Left renal cortex interstitium (tissue), 4 donors: ENCODE measurements at regions not wholly inside any gene's neighbourhood (a gene's known extent, or its start where the extent isn't known, plus 50 kb on each side); places are given as distances from the start of the nearest gene placed in this dataset.

Experiments used
- DNase-seq, 4 donors: peaks; one replicate each; pipeline ENCODE4 v3.0.0-alpha.2; 2013; ENCODE audit warnings: low read depth in 4 of 4, low spot score in 2 of 4, missing footprints in 1 of 4

DNA sequence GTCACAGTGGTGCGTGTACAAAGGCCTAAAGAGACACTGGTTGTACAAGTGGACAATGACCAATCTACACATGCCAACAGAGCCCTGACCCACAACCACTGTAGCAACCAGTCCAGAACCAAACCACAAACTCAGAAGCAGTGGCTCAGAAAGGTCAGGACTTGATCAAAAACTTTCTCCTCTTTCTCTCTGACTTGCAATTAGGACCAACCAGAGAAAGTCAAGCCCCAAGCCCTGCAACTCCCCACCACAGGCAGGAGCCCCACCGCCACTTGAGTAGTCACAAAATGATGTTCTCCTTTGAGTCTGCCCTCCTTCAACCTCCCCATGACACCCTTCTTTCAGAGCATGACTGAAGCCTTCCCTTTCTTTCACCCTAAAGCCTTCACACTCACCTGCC, 291.8 kb downstream of the CDH10 start:
- DNase-seq = peak in 1 of 4 donors; percentile 29

DNA sequence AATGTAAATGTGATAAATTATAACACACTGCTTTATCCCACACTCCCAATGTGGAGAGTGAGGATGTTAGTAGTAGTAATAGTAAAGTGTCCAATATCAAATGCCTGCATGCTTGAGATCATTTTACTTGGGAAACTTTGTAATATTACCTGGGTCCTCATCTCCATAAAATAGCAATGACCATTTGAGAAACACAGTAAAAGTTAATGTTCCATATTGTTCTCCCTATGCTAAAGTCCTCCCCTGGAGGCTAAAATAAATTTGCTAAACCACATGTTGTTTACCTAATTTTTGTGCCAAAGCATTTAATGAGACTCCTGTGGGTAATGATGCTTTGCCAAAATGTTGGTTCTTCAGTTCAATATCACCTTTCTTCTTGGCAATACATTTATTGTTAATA, 291.2 kb downstream of the CDH10 start:
- DNase-seq = peak in 1 of 4 donors; percentile 39

GRCh38 chr5:24363789-24364481, 280.8 kb downstream of the CDH10 start:
- DNase-seq = no peak

DNA sequence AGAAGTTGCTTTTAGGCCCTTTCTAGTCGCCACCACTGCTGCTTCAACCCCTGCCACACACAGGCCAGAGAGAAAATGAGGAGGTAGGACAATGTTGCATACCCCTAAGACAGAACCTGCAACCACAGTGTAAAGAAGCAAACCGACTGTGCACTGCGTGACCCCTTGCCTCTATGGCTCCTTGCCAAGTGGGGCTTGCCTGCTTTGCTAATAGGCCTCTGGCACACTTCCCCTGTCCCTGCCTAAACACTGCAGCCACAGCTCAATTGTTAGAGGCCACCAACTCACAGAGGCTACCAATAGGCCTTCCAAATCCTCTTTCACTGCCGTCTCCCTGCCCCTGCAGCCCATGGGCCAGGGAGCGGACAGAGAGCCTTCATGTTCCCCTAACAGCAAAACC, 280.1 kb downstream of the CDH10 start:
- no peak for DNase-seq

DNA sequence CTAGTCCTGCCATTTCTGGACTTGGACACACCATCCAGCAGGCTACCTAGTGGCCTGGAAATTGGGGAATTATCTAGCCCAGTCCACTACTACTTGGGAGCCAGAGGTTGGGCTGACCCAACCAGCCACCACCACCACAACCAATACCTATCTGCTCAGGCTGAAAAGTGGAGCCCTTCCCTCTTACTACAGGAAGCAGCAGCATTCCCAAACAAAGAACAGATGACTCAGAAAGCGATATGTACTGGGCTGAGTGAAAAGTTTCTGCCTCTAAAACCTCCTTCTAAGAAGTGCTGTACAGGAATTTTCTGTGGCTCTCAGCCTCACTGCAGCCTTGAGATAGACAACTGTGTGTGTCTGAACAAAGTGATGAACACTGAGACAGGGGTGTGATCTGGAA, 279.4 kb downstream of the CDH10 start:
- no peak for DNase-seq

DNA sequence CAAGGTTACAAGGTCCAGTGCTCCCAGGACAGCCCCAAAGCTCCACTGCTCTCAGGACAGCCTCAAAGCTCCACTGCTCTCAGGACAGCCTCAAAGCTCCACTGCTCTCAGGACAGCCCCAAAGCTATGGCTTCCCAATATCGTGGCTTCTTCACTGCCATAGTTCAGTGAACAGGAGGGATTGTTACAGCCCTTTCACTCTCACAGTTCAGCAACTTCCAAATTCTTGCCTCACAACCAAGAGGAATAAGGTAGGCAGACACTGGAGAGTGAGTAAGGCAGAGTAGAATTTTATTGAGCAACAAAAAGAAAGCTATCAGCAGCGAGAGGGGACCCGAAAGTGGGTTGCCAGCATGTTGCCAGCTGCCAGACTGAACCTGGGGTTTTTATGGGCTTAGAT, 277.6 kb downstream of the CDH10 start:
- no peak for DNase-seq

DNA sequence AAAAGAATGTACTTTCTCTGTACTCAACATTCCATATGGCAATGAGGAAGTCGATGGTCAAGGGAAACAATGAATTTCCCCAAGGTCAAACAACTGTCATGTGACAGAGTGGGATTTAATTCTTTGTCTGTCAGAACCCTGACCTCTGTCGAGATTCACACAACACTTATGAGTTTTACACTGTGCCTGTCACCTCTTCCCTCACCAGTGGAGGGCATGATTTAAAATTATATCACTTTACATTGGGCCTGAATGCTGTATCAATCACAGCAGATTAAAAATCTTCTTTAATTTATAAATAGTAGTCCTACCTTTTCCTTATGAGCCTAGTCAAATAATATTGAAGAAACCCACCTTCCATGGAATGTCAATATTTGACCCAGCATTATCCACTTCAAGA, 276.7 kb downstream of the CDH10 start:
- no peak for DNase-seq

DNA sequence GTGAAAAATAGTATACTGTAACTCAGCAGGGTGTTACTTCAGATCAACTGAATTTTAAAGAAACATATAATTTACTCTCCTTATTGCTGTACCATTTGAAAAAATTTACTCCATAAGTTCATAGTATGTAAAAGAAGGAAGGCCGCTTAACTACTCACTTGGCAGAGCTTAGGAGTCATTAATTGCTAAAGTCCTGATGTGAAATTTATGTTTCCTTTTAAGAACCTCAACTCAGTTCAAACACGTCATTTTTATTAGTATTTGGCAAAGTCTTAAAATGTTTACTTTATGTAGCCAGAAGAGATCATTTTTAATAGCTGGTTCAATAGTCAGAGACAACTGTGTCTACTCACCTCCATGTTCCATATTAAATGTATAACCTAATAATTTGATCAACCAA, 268.6 kb downstream of the CDH10 start:
- DNase-seq = no peak

DNA sequence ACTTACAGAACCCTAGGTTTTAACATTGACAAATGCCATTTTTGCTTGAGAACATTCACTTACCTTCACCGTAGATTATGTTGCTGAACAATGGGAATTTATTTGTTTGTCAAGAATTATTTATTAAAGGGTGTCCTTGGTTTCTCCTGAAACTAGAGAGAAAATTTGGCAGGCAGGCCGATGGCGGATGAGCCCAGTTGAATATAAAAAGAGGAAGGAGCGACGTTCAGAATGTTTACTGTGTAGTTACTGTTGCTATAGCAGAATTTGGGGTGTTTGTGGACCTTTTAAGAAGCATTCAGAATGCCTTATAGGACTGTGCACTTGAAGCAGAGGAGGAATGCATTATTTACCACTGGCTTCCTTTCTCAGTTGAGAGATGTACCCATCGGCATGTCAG, 268.2 kb downstream of the CDH10 start:
- no peak for DNase-seq

DNA sequence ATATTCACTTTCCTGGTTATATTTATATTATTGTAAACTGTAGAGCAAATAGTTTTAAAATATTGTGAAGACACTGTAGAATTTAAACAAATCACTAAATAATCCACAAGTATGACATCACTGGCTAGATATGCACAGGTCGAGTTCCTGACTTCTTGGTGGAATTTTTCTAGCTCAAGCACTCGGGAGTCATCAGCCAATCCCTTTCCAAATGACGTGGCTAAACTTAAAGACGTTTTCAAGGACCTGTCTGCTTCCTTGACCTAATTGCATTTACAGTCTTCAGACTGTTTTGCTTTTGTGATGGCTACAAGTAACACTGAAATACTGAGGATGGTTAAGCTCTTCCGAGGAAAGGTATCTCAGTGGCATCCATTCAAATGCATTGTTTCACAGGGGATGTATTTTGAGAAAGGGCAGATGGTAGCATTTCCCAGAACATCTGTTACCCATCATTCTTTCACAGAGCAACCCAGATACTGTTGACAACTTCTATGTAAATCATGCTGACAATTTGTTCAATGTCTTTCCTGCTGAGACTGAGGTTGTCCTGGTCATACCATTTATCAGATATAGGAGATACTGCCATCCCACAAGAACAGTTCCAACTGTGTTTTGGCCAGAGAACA, 262.8 kb downstream of the CDH10 start:
- DNase-seq = no peak

- no peak for DNase-seq
These were observed 259.7 kb downstream of the CDH10 start for GRCh38 chr5:24385070-24385469.

DNA sequence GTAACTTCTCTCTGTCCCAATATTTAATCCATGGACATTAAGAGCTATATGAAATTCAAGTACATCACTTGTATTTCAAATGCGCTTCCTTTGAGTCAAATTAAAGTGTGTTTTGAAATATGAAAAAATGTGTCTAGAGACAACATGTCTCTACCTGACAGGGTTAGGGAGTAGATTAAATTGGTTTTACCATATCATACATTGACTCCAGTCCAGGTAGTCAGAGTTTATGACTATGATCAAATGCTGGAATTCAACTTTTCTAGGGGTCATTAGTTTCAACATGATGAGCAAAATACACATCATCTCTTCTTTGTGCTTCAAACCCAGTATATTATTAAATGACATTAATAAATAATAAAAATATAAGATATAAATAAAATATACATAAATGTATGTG, 259.2 kb downstream of the CDH10 start:
- no peak for DNase-seq

DNA sequence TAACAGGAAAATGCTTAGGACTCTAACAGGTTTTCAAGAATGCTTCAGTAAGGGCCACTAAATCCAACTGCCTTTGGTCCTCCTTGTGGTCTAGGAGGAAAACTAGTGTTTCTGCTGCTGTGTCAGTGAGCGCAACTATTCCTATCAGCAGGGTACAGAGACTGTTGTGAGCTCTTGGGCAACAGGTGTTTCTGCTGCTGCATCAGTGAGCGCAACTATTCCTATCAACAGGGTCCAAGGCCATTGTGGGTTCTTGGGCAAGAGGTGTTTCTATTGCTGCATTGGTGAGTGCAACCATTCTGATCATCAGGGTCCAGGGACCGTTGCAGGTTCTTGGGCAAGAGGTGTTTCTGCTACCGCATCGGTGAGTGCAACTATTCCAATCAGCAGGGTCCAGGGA, 256.3 kb downstream of the CDH10 start:
- DNase-seq = no peak

DNA sequence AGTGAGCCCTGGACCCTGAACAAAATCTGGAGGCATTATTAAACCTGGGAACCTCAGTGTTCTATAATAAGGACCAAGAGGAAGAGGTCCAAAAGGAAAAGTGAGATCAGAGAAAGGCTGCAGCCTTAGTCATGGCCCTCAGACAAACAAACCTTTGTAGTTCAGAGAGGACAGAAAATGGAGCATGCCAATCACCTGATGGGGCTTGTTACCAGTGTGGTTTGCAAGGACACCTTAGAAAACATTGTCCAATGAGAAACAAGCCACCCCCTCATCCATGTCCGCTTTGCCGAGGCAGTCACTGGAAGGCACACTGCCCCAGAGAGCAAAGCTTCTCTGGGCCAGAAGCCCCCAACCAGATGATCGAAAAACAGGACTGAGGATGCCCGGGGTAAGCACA, 254.8 kb downstream of the CDH10 start:
- no peak for DNase-seq

DNA sequence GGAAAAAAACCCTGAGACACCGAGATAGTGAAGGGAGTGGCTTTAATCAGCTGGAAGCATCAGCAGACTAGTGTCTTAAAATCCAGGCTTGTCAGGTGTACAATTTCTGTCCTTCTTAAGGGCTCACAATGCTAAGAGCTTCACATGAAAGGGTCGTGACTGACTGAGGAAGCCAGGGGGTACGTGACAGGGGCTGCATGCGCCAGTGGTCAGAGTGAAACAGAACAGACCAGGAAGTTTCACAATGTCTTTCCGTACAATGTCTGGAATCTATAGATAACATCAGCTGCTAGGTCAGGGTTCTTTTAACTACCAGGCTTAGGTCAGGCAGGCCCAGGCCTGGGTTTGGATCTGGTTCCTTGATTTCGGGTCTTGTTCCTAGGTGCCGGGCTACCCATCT, 253.0 kb downstream of the CDH10 start:
- no peak for DNase-seq

DNA sequence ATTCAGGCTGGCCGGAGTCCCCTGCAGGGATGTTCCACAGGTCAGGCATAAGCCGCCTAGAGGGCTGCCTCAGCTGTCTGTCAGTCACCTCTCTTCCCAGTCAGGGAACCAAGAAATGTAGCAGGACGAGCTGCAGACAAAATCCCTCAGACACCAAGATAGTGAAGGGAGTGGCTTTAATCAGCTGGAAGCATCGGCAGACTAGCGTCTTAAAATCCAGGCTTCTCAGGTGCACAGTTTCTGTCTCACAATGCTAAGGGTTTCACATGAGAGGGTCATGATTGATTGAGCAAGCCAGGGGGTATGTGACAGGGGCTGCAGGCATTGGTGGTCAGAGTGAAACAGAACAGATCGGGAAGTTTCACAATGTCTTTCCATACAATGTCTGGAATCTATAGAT, 247.2 kb downstream of the CDH10 start:
- DNase-seq = no peak

- DNase-seq = no peak
These were observed 243.0 kb downstream of the CDH10 start for GRCh38 chr5:24401773-24402172.

- no peak for DNase-seq
These were observed 237.3 kb downstream of the CDH10 start for GRCh38 chr5:24407466-24407865.

DNA sequence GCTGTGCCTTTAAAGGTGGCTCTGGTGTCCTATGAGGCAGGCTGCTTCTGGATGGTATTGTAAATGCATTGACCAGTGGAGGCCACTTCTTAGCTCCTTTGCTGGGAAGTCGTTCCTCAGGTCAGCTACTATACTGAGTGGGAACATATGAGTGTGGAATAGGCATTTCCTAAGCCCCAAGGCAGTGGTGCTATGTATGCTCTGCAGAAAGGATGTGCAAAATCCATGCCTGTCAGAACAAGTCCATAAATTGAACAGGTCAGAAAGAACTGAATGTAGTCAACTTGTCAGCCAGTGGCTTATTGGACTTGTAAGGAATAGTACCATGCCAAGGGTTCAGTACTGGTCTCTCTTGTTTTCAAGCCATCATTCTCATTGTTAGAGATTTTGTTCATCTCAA, 216.4 kb downstream of the CDH10 start:
- no peak for DNase-seq

DNA sequence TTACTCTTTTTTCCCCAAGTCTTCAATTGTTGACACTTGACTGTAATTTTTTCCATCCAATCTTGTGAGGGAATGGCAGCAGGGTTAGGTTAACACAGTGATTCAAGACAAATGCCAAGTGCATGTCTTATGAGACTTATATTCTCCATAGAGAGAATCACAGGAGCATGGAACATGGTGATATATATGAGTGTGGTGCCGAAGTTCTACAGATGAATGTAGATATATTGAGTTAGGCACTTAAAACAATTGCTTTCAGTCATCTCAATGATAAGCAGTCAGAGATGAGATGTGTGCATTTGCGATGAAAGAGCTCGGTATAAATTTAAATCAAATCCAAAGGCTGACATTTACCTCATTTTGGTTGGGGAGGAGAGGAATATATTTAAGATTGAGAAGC, 211.2 kb downstream of the CDH10 start:
- DNase-seq = no peak
